ENCODE measurements at regions not wholly inside any gene's neighbourhood (a gene's known extent, or its start where the extent isn't known, plus 50 kb on each side); places are given as distances from the start of the nearest gene placed in this dataset.

DNA sequence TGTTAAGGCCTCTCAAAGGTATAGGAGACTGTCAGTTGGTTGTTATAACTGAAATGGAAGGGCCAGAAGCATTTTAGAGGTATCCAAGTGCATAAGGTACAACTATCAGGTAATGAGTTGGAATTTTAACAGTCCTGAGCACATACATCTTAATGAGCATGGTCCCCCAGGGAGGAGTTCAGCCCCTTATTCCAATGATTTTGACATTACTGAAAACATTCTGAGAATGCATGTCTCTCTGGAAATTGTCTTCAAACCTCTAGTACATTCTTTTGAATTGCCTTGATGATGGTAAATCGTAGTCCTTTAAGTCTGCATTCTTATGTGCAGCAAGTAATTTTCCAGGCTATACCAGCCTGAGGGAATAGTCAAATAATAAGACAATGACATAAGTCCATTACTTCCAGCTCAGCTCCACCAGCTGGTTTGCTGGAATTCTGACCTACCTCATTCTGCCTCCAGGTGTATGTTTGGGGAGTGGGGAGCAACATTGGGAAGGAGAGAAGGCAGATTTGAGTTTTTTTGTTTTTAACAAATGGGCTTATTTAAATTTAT lies 239.2 kb downstream of the MSRB3 start:
- Mint-ChIP-seq H3K4me3 (no peak overlapping the region), H3K36me3 (ENCODE audit: low read depth) (no peaks in the 10 kb centered on the region), H3K27me3 (ENCODE audit: low read depth) (peaks cover 4% of the 10 kb centered on the region), H3K4me1 (no peaks in the 10 kb centered on the region), H3K9me3 (no peaks in the 10 kb centered on the region), H3K27ac (no peak overlapping the region)
- TF ChIP-seq, protein P1, sequence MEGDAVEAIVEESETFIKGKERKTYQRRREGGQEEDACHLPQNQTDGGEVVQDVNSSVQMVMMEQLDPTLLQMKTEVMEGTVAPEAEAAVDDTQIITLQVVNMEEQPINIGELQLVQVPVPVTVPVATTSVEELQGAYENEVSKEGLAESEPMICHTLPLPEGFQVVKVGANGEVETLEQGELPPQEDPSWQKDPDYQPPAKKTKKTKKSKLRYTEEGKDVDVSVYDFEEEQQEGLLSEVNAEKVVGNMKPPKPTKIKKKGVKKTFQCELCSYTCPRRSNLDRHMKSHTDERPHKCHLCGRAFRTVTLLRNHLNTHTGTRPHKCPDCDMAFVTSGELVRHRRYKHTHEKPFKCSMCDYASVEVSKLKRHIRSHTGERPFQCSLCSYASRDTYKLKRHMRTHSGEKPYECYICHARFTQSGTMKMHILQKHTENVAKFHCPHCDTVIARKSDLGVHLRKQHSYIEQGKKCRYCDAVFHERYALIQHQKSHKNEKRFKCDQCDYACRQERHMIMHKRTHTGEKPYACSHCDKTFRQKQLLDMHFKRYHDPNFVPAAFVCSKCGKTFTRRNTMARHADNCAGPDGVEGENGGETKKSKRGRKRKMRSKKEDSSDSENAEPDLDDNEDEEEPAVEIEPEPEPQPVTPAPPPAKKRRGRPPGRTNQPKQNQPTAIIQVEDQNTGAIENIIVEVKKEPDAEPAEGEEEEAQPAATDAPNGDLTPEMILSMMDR (IDR thresholded peaks at IDR 0.05; ENCODE audit: unreplicated experiment in 3 of 3) = no peak

DNA sequence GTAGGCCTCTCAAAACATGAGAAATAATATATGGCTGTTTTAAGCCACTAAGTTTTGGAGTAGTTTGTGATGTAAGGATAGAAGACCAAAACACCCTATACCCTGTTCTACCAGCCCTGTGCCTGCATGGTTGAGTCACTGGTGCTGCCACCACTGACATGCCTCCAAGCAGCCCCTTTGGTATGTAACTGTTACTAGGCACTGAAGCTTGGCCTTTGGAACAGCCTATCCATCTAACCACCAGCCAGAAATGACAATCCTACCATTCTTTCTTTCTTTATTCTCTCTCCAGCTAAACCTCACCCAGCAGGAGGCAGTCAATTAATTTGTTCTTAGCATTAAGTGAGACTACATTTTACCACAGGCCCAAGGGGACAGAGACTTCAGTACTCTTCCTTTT lies 240.3 kb downstream of the MSRB3 start:
- TF ChIP-seq, protein P1 (IDR thresholded peaks at IDR 0.05; ENCODE audit: unreplicated experiment in 3 of 3) = no peak
- Mint-ChIP-seq H3K27ac (no peak overlapping the region), H3K36me3 (ENCODE audit: low read depth) (no peaks in the 10 kb centered on the region), H3K27me3 (ENCODE audit: low read depth) (no peaks in the 10 kb centered on the region), H3K4me1 (no peaks in the 10 kb centered on the region), H3K4me3 (no peak overlapping the region), H3K9me3 (no peaks in the 10 kb centered on the region)

DNA sequence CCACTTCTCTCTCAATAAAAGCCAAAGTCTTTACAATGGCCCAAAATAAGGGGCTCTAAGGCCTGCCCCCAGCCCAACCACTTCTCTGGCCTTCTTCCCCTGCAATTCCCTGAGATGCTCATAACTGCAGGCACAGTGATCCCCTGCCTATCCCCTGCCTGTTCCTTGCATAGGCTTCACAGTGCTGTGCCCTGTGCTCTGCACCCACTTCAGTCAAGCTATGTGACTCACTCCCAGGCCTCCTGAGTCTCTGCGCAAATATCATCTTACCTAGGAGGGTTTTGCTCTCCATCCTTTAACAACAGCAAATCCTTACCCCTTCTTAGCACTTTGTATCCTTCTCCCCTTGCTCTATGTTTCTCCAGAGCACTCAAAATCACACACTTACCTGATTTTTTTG lies 242.2 kb downstream of the MSRB3 start:
- Mint-ChIP-seq H3K36me3 (ENCODE audit: low read depth) (no peaks in the 10 kb centered on the region), H3K4me1 (no peaks in the 10 kb centered on the region), H3K9me3 (no peaks in the 10 kb centered on the region), H3K27ac (no peak overlapping the region), H3K27me3 (ENCODE audit: low read depth) (peaks cover 1% of the 10 kb centered on the region), H3K4me3 (no peak overlapping the region)
- TF ChIP-seq, protein P1 (IDR thresholded peaks at IDR 0.05; ENCODE audit: unreplicated experiment in 3 of 3) = no peak

DNA sequence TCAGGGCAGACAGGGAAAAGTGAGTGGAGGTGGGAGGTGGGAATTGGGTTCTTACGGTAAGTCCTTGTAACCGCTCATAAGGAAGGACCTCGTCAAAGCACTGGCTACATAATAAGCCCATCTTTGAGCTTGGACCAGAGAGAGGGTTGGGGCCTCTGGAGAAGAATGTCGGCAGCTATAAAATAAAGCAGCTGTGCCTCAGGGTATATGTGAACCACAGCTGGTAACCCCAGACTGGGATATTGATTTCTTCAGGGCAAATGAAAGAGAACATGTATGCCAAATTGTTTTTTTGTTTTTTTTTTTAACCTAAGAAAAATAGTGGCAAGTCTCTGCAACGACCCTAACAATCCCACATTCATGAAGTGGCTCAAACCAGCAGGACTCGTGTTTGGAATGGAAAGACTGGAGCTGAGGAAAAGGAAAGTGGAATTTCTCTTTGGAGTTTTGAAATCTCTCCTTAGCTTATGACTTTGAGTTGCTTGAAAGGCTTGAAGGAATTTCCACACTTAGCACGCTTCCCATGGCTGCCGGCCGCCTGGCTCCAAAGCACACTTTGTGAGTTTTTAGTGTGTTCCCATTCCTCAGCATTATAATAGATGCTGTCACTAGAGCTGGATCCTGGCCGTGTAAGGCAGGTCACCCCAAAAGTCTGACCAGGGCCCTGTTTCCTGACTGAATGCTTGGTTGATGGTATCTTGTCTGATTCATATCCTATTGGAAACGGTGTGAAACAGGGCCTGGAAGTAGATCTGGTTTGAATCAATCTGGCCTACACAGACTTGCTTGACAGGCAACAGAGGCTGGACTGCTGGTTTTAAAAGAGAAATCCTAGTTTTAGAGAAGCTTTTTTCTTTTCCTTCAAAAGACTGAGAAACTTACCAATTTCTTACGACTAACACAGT lies 244.7 kb downstream of the MSRB3 start:
- TF ChIP-seq, protein P1 (IDR thresholded peaks at IDR 0.05; ENCODE audit: unreplicated experiment in 3 of 3) = no peak
- H3K9me3 Mint-ChIP-seq = peaks cover 12% of the 10 kb centered on the region
- H3K27me3 Mint-ChIP-seq (ENCODE audit: low read depth) = peaks cover 4% of the 10 kb centered on the region
- H3K4me1 Mint-ChIP-seq = no peaks in the 10 kb centered on the region
- peak overlapping the region in 1 of 3 experiments; percentile 66 for H3K27ac Mint-ChIP-seq
- no peak overlapping the region for H3K4me3 Mint-ChIP-seq
- H3K36me3 Mint-ChIP-seq (ENCODE audit: low read depth) = no peaks in the 10 kb centered on the region

DNA sequence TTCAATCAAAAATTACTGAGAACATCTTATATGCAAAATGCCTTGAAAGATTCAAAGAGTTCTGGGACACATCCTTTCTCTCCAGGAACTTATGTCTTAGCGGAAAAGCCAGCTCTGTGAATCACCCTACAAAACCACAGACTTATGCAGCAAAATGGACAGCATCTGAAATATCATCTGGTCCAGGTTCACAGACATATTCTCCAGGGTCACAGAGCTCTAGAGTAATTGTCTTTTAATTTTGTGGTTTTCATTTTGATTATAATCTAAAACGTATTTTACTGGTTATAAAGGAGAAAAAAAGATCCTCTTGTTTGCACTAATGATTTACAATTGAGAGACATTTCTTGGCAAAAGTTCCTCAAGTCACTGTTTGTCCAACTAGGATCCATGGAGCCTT lies 246.2 kb downstream of the MSRB3 start:
- peaks cover 1% of the 10 kb centered on the region for H3K36me3 Mint-ChIP-seq (ENCODE audit: low read depth)
- peaks cover 4% of the 10 kb centered on the region for H3K27me3 Mint-ChIP-seq (ENCODE audit: low read depth)
- H3K4me1 Mint-ChIP-seq = no peaks in the 10 kb centered on the region
- H3K4me3 Mint-ChIP-seq = no peak overlapping the region
- TF ChIP-seq, protein P1 (IDR thresholded peaks at IDR 0.05; ENCODE audit: unreplicated experiment in 3 of 3) = no peak
- H3K9me3 Mint-ChIP-seq = peaks cover 12% of the 10 kb centered on the region
- H3K27ac Mint-ChIP-seq = peak overlapping the region in 1 of 3 experiments; percentile 47

Data from nephron (organoid).